ENCODE measurements at regions not wholly inside any gene's neighbourhood (a gene's known extent, or its start where the extent isn't known, plus 50 kb on each side); places are given as distances from the start of the nearest gene placed in this dataset.

DNA sequence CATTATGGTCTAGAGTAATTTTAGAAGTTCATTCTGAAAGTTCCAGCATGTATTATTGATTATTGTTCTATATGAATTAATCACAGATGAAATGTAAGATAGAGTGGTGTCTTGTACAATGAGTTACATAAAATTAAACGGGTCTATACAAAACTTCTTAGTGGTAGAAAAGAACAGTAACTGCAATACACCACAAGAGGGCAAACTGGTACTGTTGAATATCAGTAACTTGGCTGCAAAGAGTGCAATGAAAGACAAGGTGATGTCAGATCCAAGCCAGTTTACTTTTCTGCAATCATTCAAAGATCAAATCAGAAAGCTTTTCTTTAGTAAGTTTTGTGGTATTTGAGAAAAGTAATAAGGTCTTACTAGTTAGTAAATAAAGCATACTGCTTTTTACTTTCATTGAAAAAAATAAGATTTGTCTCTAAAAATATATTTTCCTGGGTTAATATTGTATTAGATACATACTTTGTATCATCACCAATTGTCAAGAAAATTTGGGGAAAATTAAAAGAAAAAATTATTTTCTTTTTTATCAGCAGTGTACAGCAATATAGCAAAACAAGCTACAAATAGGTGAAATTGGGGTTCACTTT, 66.4 kb upstream of the BTG3 start:
- no peak for TF ChIP-seq POLR2A (conservative IDR thresholded peaks at IDR 0.05)
- TF ChIP-seq ZNF395 (CRISPR knock-in tag; IDR thresholded peaks at IDR 0.05): no peak
- peak; percentile 62 to 85 (median 65); a peak in 5 of 6 replicates for TF ChIP-seq CTCF (IDR thresholded peaks at IDR 0.05 in 2 of 3, conservative IDR thresholded peaks at IDR 0.05 in 1 of 3; ENCODE audit: insufficient read depth in 2 of 3, low read depth in 1 of 3, low read length in 3 of 3)
- TF ChIP-seq POLR2AphosphoS5 (IDR thresholded peaks at IDR 0.05; ENCODE audit: control insufficient read depth, insufficient read depth, low read depth, low read length): no peak
- no peak for TF ChIP-seq TRIM28 (IDR thresholded peaks at IDR 0.05)
- TF ChIP-seq TSHZ1 (CRISPR knock-in tag; IDR thresholded peaks at IDR 0.05): no peak
- no peak for TF ChIP-seq ZNF384 (IDR thresholded peaks at IDR 0.05; ENCODE audit: low read depth, low read length)
- no peak for TF ChIP-seq ERF (CRISPR knock-in tag; IDR thresholded peaks at IDR 0.05)
- TF ChIP-seq GATAD2B (IDR thresholded peaks at IDR 0.05; ENCODE audit: borderline replicate concordance): no peak
- TF ChIP-seq RCOR1 (IDR thresholded peaks at IDR 0.05; ENCODE audit: borderline replicate concordance in 1 of 2, low read depth in 2 of 2, low read length in 2 of 2): no peak
- no peak for TF ChIP-seq ELK1 (CRISPR knock-in tag; IDR thresholded peaks at IDR 0.05)
- no peak for TF ChIP-seq TBL1XR1 (IDR thresholded peaks at IDR 0.05; ENCODE audit: low read length in 2 of 2)
- no peak for TF ChIP-seq EP300 (IDR thresholded peaks at IDR 0.05; ENCODE audit: low read length)
